ENCODE measurements at regions not wholly inside any gene's neighbourhood (a gene's known extent, or its start where the extent isn't known, plus 50 kb on each side); places are given as distances from the start of the nearest gene placed in this dataset.

- no peak for TF ChIP-seq CTCF (IDR thresholded peaks at IDR 0.05; ENCODE audit: extremely low read depth, insufficient read depth, missing control alignments)
- in situ Hi-C loops (cut with MboI; ENCODE audit: low pct_unique_long_range_greater_than_20kb, low sequenced_read_pairs, unreplicated experiment) = no loop called here
- DNase-seq (ENCODE audit: low spot score) = no peak
These were observed 520.7 kb upstream of the AADAT start for GRCh38 chr4:170610434-170610833.

GRCh38 chr4:170599894-170600293 is 510.1 kb upstream of the AADAT start:
- DNase-seq (ENCODE audit: low spot score) = no peak
- in situ Hi-C loops (cut with MboI; ENCODE audit: low pct_unique_long_range_greater_than_20kb, low sequenced_read_pairs, unreplicated experiment) = loop anchor here (25.0 kb wide), 1 partner anchor 262 kb away; no protein-coding TSS in a partner anchor
- TF ChIP-seq CTCF (IDR thresholded peaks at IDR 0.05; ENCODE audit: extremely low read depth, insufficient read depth, missing control alignments) = no peak

- in situ Hi-C loops (cut with MboI; ENCODE audit: low pct_unique_long_range_greater_than_20kb, low sequenced_read_pairs, unreplicated experiment) = loop anchor here (25.0 kb wide), 1 partner anchor 271 kb away; no protein-coding TSS in a partner anchor
These were observed 501.3 kb upstream of the AADAT start for GRCh38 chr4:170591076-170591475.

GRCh38 chr4:170589597-170590191 is 499.9 kb upstream of the AADAT start:
- in situ Hi-C loops (cut with MboI; ENCODE audit: low pct_unique_long_range_greater_than_20kb, low sequenced_read_pairs, unreplicated experiment) = loop anchor here (25.0 kb wide), 1 partner anchor 273 kb away; no protein-coding TSS in a partner anchor
- DNase-seq (ENCODE audit: low spot score) = peak; percentile 26
- TF ChIP-seq CTCF (IDR thresholded peaks at IDR 0.05; ENCODE audit: extremely low read depth, insufficient read depth, missing control alignments) = peak; percentile 38

More at GRCh38 chr4:170591076-170591475, 501.3 kb upstream of the AADAT start:
- no peak for TF ChIP-seq CTCF (IDR thresholded peaks at IDR 0.05; ENCODE audit: extremely low read depth, insufficient read depth, missing control alignments)
- DNase-seq (ENCODE audit: low spot score) = no peak

- in situ Hi-C loops (cut with MboI; ENCODE audit: low pct_unique_long_range_greater_than_20kb, low sequenced_read_pairs, unreplicated experiment) = loop anchor here (25.0 kb wide), 1 partner anchor 280 kb away; no protein-coding TSS in a partner anchor
- no peak for TF ChIP-seq CTCF (IDR thresholded peaks at IDR 0.05; ENCODE audit: extremely low read depth, insufficient read depth, missing control alignments)
These were observed 492.2 kb upstream of the AADAT start for GRCh38 chr4:170581969-170582368.

GRCh38 chr4:170581322-170581721 is 491.6 kb upstream of the AADAT start:
- DNase-seq (ENCODE audit: low spot score) = no peak
- in situ Hi-C loops (cut with MboI; ENCODE audit: low pct_unique_long_range_greater_than_20kb, low sequenced_read_pairs, unreplicated experiment) = loop anchor here (25.0 kb wide), 1 partner anchor 281 kb away; no protein-coding TSS in a partner anchor
- no peak for TF ChIP-seq CTCF (IDR thresholded peaks at IDR 0.05; ENCODE audit: extremely low read depth, insufficient read depth, missing control alignments)

More at GRCh38 chr4:170581969-170582368, 492.2 kb upstream of the AADAT start:
- no peak for DNase-seq (ENCODE audit: low spot score)

Measured in GM13977 (cell line).